Thyroid gland (tissue), 4 donors: ENCODE measurements at regions not wholly inside any gene's neighbourhood (a gene's known extent, or its start where the extent isn't known, plus 50 kb on each side); places are given as distances from the start of the nearest gene placed in this dataset.

Experiments
- DNase-seq, 2 donors: peaks; one replicate each; pipeline ENCODE4 v3.0.0-alpha.2; 2019
- H3K27ac ChIP-seq, 3 donors: fragments of 200-600 bp; sonication (generic); 1 replicate in 2 of 3; 2 replicates in 1 of 3; pipeline ENCODE4 v1.5.1; 2016 to 2019; ENCODE audit warnings: mild to moderate bottlenecking in 1 of 3, moderate library complexity in 1 of 3
- H3K27me3 ChIP-seq: fragments of 200-600 bp; sonication (generic); one replicate; pipeline ENCODE4 v1.5.1; 2019
- H3K36me3 ChIP-seq, 2 donors: fragments of 200-600 bp; sonication (generic); one replicate each; pipeline ENCODE4 v1.5.1; 2016 to 2019
- H3K4me1 ChIP-seq, 2 donors: fragments of 200-600 bp; sonication (generic); one replicate each; pipeline ENCODE4 v1.5.1; 2017 to 2019
- H3K4me3 ChIP-seq, 3 donors: fragments of 200-600 bp; sonication (generic); replicated peaks in 1 of 3; 1 replicate in 2 of 3; 2 replicates in 1 of 3; pipeline ENCODE4 v1.5.1; 2016; ENCODE audit warnings: mild to moderate bottlenecking in 1 of 3
- H3K9me3 ChIP-seq: fragments of 200-600 bp; sonication (generic); one replicate; pipeline ENCODE4 v1.5.1; 2017
- CTCF ChIP-seq, 6 experiments: fragments of 200-600 bp in 3 of 6; fragments of 450-650 bp in 3 of 6; sonication (generic) in 3 of 6; IDR thresholded peaks; one replicate each; pipeline ENCODE4 v1.5.1; 2016 to 2019; ENCODE audit warnings: antibody characterized with exemption in 6 of 6, mild to moderate bottlenecking in 2 of 6, inconsistent platforms in 1 of 6, moderate library complexity in 1 of 6
- POLR2A ChIP-seq, 2 donors: fragments of 450-650 bp; IDR thresholded peaks; one replicate each; pipeline ENCODE4 v1.6.1; 2017; ENCODE audit warnings: antibody characterized with exemption in 2 of 2, mild to moderate bottlenecking in 2 of 2, moderate library complexity in 1 of 2
- WGBS, 2 donors: methylation state at CpG; one replicate each; pipeline ENCODE4 v1.1.5; 2017; 5-methylcytosine and 5-hydroxymethylcytosine counted together
- intact Hi-C: fragments of 100-400 bp; cut with DNase I; formaldehyde crosslinking; loops from one replicate; pipeline ENCODE4 v1.15.1; 2023

GRCh38 chr4:176856421-176856820, 63.7 kb upstream of the VEGFC start:
- no peak for DNase-seq
- intact Hi-C loops: no loop called here
- Histone ChIP-seq H3K27me3 (no peaks in the 10 kb centered on the region), H3K4me1 (no peaks in the 10 kb centered on the region), H3K4me3 (no peak overlapping the region), H3K36me3 (no peaks in the 10 kb centered on the region), H3K9me3 (no peaks in the 10 kb centered on the region), H3K27ac (no peak overlapping the region)
- TF ChIP-seq POLR2A (IDR thresholded peaks at IDR 0.05) (no peak), CTCF (IDR thresholded peaks at IDR 0.05) (no peak)
- WGBS, 2 donors: 82 to 90% methylated on average over 2 of the region's 2 CpGs

GRCh38 chr4:176858839-176859238, 66.1 kb upstream of the VEGFC start:
- no peak for TF ChIP-seq POLR2A (IDR thresholded peaks at IDR 0.05)
- TF ChIP-seq CTCF (IDR thresholded peaks at IDR 0.05): no peak
- no peak for DNase-seq
- no peak overlapping the region for H3K4me3 ChIP-seq
- no peak overlapping the region for H3K27ac ChIP-seq
- intact Hi-C loops: no loop called here
- H3K27me3 ChIP-seq: no peaks in the 10 kb centered on the region
- H3K9me3 ChIP-seq: no peaks in the 10 kb centered on the region
- no peaks in the 10 kb centered on the region for H3K4me1 ChIP-seq
- H3K36me3 ChIP-seq: no peaks in the 10 kb centered on the region

GRCh38 chr4:176864238-176864637, 71.5 kb upstream of the VEGFC start:
- WGBS, 2 donors: 0 to 61% methylated on average over 1 of the region's 1 CpG
- Histone ChIP-seq H3K36me3 (no peaks in the 10 kb centered on the region), H3K4me3 (no peak overlapping the region), H3K27ac (no peak overlapping the region), H3K4me1 (no peaks in the 10 kb centered on the region), H3K9me3 (no peaks in the 10 kb centered on the region), H3K27me3 (no peaks in the 10 kb centered on the region)
- intact Hi-C loops: no loop called here
- no peak for DNase-seq
- no peak for TF ChIP-seq CTCF (IDR thresholded peaks at IDR 0.05)
- TF ChIP-seq POLR2A (IDR thresholded peaks at IDR 0.05): no peak

- TF ChIP-seq CTCF (IDR thresholded peaks at IDR 0.05): no peak
- no peak for TF ChIP-seq POLR2A (IDR thresholded peaks at IDR 0.05)
- intact Hi-C loops: no loop called here
- WGBS, 2 donors: 93 to 98% methylated on average over 2 of the region's 2 CpGs
- Histone ChIP-seq H3K4me1 (no peaks in the 10 kb centered on the region), H3K36me3 (no peaks in the 10 kb centered on the region), H3K27ac (no peak overlapping the region), H3K9me3 (no peaks in the 10 kb centered on the region), H3K27me3 (no peaks in the 10 kb centered on the region), H3K4me3 (no peak overlapping the region)
- no peak for DNase-seq
Observed at GRCh38 chr4:176868676-176869075, 76.0 kb upstream of the VEGFC start.

GRCh38 chr4:176872461-176872860, 79.7 kb upstream of the VEGFC start:
- TF ChIP-seq CTCF (IDR thresholded peaks at IDR 0.05) (no peak), POLR2A (IDR thresholded peaks at IDR 0.05) (no peak)
- Histone ChIP-seq H3K27me3 (no peaks in the 10 kb centered on the region), H3K36me3 (no peaks in the 10 kb centered on the region), H3K27ac (no peak overlapping the region), H3K9me3 (no peaks in the 10 kb centered on the region), H3K4me1 (no peaks in the 10 kb centered on the region), H3K4me3 (no peak overlapping the region)
- 73 to 86% methylated on average over 3 of the region's 3 CpGs for WGBS, 2 donors
- intact Hi-C loops: no loop called here
- DNase-seq: no peak
